D721Med (cell line): ENCODE measurements at regions not wholly inside any gene's neighbourhood (a gene's known extent, or its start where the extent isn't known, plus 50 kb on each side); places are given as distances from the start of the nearest gene placed in this dataset.

Experiments
- DNase-seq: peaks from one replicate; pipeline ENCODE4 v3.0.0; 2011; ENCODE audit warnings: low spot score; ENCODE audit not compliant: insufficient read length
- FAIRE-seq: peaks from 2 replicates; lab custom pipeline; 2011; peaks lifted over from hg19 to GRCh38; lab: Jason Lieb, UNC
- TF ChIP-seq, protein P1 (sequence below): IDR thresholded peaks from 2 replicates; pipeline ENCODE4 v1.5.1; 2012; ENCODE audit warnings: mild to moderate bottlenecking, control low read depth; ENCODE audit not compliant: insufficient read depth; ENCODE audit errors: missing control alignments

DNA sequence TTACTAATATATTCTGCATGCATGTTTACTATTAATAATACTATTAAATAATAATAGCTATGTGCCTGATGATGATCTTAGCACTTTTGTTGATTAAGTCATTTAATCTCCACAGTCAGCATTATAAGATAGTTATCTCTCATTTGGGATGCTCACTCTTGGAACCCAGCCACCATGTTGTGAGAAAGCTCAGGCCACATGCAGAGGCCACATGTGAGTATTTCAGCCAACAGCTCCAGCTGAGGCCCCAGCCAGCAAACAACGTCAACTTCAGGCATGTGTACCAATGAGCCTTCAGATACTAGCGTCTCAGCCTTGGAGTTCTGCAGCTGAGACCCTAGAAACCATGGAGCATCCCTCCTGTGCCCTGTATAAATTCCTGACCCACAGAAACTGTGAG lies 798.1 kb upstream of the LRRC4C start:
- TF ChIP-seq, protein P1, sequence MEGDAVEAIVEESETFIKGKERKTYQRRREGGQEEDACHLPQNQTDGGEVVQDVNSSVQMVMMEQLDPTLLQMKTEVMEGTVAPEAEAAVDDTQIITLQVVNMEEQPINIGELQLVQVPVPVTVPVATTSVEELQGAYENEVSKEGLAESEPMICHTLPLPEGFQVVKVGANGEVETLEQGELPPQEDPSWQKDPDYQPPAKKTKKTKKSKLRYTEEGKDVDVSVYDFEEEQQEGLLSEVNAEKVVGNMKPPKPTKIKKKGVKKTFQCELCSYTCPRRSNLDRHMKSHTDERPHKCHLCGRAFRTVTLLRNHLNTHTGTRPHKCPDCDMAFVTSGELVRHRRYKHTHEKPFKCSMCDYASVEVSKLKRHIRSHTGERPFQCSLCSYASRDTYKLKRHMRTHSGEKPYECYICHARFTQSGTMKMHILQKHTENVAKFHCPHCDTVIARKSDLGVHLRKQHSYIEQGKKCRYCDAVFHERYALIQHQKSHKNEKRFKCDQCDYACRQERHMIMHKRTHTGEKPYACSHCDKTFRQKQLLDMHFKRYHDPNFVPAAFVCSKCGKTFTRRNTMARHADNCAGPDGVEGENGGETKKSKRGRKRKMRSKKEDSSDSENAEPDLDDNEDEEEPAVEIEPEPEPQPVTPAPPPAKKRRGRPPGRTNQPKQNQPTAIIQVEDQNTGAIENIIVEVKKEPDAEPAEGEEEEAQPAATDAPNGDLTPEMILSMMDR, result no peak
- DNase-seq (no peak), FAIRE-seq (no peak)

DNA sequence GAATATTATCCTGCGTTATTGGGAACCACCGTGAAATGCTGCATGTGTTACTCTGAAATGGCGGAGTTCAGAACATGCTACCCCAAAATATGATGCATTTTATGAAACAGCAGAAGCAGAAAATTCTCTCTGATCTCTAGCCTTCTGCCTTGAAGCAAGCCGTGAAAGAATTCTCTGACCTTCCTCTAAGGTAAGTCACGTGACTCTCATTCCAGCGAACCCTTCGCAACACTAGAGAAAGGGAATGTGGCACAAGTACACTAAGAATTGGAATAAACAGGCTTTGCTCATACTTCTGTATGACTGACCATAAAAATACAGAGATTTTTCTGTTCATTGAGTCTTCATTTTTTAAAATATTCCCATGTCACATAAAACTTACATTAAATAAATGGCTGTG lies 805.6 kb upstream of the LRRC4C start:
- no peak for FAIRE-seq
- TF ChIP-seq, protein P1, result no peak
- DNase-seq, result no peak

DNA sequence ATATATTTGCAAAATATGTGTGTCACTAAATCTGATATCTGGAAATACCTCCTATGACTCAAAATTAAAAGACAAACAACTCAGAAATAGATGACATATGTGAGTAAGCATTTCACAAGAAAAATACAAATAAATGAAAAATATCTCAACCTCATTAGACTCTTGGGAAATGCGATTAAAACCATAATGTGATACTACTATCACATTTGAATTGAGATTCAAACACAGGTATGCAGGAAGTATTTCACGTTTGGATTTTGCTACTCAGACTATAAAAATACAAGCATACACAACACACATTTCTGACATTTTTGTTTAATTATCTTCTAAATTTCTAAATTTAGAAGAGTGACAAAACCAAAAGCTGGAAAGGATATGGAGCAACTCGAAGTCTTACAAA lies 811.9 kb upstream of the LRRC4C start:
- DNase-seq (no peak), FAIRE-seq (no peak)
- TF ChIP-seq, protein P1, result no peak

DNA sequence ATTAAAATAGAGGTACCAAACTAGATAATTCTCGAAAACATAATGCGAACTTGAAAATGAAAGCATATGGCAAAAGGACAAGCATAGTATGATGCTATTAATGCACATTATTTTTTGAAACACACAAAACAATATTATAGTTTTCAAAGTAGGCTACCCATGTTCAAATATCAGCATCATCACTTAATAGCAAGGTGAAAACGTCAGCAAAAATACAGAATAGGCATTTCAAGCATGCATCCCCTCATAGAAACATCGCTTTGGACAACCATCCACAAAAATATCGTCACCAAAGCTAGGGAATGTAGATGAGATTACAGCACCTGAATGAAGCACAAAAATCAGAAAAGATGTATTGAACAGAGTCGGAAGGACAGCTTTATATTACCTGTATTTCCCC lies 814.5 kb upstream of the LRRC4C start:
- TF ChIP-seq, protein P1, result no peak
- no peak for FAIRE-seq

DNA sequence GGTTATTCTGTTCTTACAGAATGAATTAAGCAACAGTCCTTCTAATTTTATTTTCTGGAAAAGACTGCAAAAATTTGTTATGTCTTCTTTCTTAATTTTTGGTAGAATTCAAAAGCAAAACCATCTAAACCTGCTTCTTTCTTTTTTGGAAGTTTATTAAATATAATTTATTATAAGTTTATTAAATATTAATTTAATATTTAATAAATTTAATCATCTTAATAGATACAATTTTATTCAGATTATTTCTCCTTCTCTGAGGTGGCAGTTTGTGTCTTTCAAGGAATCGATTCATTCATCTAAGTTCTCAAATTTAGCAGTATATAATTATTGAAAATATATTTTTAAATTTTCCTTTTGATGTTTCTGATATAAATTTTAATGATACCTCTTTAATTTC lies 837.5 kb upstream of the LRRC4C start:
- no peak for FAIRE-seq
- no peak for DNase-seq
- TF ChIP-seq, protein P1, result no peak

More for the DNA sequence above, 814.5 kb upstream of the LRRC4C start:
- DNase-seq, result no peak

DNA sequence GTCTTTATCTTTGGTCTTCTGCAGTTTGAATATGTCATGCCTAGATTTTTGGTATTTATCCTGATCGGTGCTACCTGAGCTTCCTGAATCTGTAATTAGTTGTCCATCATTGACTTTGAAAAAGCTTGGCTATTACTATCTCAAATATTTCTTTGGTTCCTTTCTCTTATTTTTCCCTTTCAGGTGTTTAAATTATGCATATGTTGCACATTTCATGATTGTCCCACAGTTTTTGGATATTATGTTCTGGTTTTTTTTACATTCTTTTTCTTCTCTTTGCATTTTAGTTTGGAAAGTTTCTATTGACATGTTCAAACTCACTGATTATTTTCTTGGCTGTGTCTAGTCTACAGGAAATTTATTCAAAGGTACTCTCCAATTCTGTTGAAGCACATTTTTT lies 840.3 kb upstream of the LRRC4C start:
- FAIRE-seq (no peak), DNase-seq (no peak)
- TF ChIP-seq, protein P1, result no peak

DNA sequence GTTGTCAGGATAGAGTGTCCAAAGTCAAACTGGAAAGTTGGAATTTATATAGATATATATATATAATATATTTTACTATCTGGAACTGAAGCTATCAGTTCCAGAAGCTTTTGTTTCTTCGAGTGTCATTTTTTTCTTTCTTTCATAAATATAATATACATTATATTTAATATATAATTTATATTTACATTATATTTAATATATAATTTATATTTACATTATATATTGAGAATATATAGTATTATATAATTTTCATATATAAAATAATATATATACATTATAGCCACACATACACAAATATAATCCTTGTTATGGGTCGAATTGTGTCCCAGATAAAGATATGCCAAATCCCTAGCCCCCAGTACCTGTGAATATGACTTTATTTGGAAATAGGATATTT lies 842.3 kb upstream of the LRRC4C start:
- TF ChIP-seq, protein P1, result no peak
- no peak for DNase-seq
- FAIRE-seq, result no peak
